Keratinocyte (primary cell): ENCODE measurements at regions not wholly inside any gene's neighbourhood (a gene's known extent, or its start where the extent isn't known, plus 50 kb on each side); places are given as distances from the start of the nearest gene placed in this dataset.

Source experiments
- DNase-seq: peaks from one replicate; pipeline ENCODE4 v3.0.0-alpha.2; 2011; ENCODE audit warnings: low read depth, missing footprints, low spot score
- FAIRE-seq: peaks from 2 replicates; lab custom pipeline; 2011; peaks lifted over from hg19 to GRCh38; lab: Jason Lieb, UNC
- H2AFZ ChIP-seq: 2 replicates; pipeline ENCODE4 v1.6.0; 2012; ENCODE audit warnings: low read length, control low read depth, inconsistent platforms; ENCODE audit not compliant: control insufficient read depth
- H3K27ac ChIP-seq: 2 replicates; pipeline ENCODE4 v1.5.1; 2011; ENCODE audit warnings: low read length; ENCODE audit not compliant: control insufficient read depth, insufficient read depth
- H3K27me3 ChIP-seq: 3 replicates; pipeline ENCODE4 v1.6.0; 2011; ENCODE audit warnings: low read length; ENCODE audit not compliant: control insufficient read depth, insufficient read depth; ENCODE audit errors: extremely low read depth
- H3K36me3 ChIP-seq, 2 experiments: 2 replicates in 1 of 2; 3 replicates in 1 of 2; pipeline ENCODE4 v1.5.1; 2011; ENCODE audit warnings: low read length in 2 of 2, mild to moderate bottlenecking in 1 of 2; ENCODE audit not compliant: control insufficient read depth in 2 of 2, insufficient read depth in 2 of 2; ENCODE audit errors: extremely low read depth in 1 of 2
- H3K4me1 ChIP-seq: 3 replicates; pipeline ENCODE4 v1.5.1; 2011; ENCODE audit warnings: low read length; ENCODE audit not compliant: control insufficient read depth, insufficient read depth; ENCODE audit errors: extremely low read depth
- H3K4me2 ChIP-seq: 3 replicates; pipeline ENCODE4 v1.6.0; 2011; ENCODE audit warnings: low read depth, low read length; ENCODE audit not compliant: control insufficient read depth, insufficient read depth; ENCODE audit errors: extremely low read depth
- H3K4me3 ChIP-seq, 3 experiments: fragments of 200-600 bp in 1 of 3; sonication (generic) in 1 of 3; 2 replicates in 2 of 3; 3 replicates in 1 of 3; pipeline ENCODE4 v1.5.1; 2011 to 2016; ENCODE audit warnings: low read length in 3 of 3, mild to moderate bottlenecking in 3 of 3, control low read depth in 2 of 3, inconsistent platforms in 1 of 3, low read depth in 1 of 3, mixed read lengths in 1 of 3, mixed run types in 1 of 3, moderate library complexity in 1 of 3; ENCODE audit not compliant: control insufficient read depth in 2 of 3, insufficient read depth in 2 of 3; ENCODE audit errors: extremely low read depth in 1 of 3
- H3K79me2 ChIP-seq: 2 replicates; pipeline ENCODE4 v1.6.0; 2012; ENCODE audit warnings: low read length; ENCODE audit not compliant: control insufficient read depth, insufficient read depth
- H3K9ac ChIP-seq: 3 replicates; pipeline ENCODE4 v1.6.0; 2011; ENCODE audit warnings: low read length; ENCODE audit not compliant: control insufficient read depth, insufficient read depth; ENCODE audit errors: extremely low read depth
- H3K9me1 ChIP-seq: 3 replicates; pipeline ENCODE4 v1.6.0; 2011; ENCODE audit warnings: low read length; ENCODE audit not compliant: control insufficient read depth, insufficient read depth; ENCODE audit errors: extremely low read depth
- H3K9me3 ChIP-seq: 2 replicates; pipeline ENCODE4 v1.5.1; 2012; ENCODE audit warnings: low read depth, low read length; ENCODE audit not compliant: control insufficient read depth
- H4K20me1 ChIP-seq: 3 replicates; pipeline ENCODE4 v1.6.0; 2011; ENCODE audit warnings: low read length; ENCODE audit not compliant: control insufficient read depth, insufficient read depth; ENCODE audit errors: extremely low read depth
- EZH2 ChIP-seq: IDR thresholded peaks from one replicate; pipeline ENCODE4 v1.6.1; 2012; ENCODE audit warnings: inconsistent platforms, mild to moderate bottlenecking, low read length, moderate library complexity
- dilution Hi-C: fragments of 300-500 bp; cut with MboI; formaldehyde crosslinking; loops from one replicate; pipeline ENCODE4 v1.7.0; 2020; ENCODE audit warnings: low sequenced_read_pairs; ENCODE audit not compliant: extremely low pct_ligation_motif_present
- TF ChIP-seq, protein P1 (sequence below), 3 experiments: IDR thresholded peaks in 1 of 3; conservative IDR thresholded peaks in 1 of 3; optimal IDR thresholded peaks in 1 of 3; 2 replicates in 2 of 3; 3 replicates in 1 of 3; pipeline versions ENCODE3 to v1.5.1; 2011; ENCODE audit warnings: low read length in 3 of 3, mild to moderate bottlenecking in 3 of 3, moderate library complexity in 2 of 3, control low read depth in 1 of 3, inconsistent platforms in 1 of 3; ENCODE audit not compliant: insufficient read depth in 2 of 3; ENCODE audit errors: extremely low read depth in 1 of 3

- dilution Hi-C loops = no loop called here
- no peak overlapping the region for H2AFZ ChIP-seq
These were observed 306.7 kb downstream of the CRPPA start for GRCh38 chr7:16114633-16115032.

GRCh38 chr7:16114071-16114470 lies 307.3 kb downstream of the CRPPA start:
- Histone ChIP-seq H3K9ac (no peak overlapping the region), H2AFZ (no peak overlapping the region), H3K9me1 (no peaks in the 10 kb centered on the region), H3K79me2 (no peaks in the 10 kb centered on the region), H3K4me2 (no peak overlapping the region), H3K27me3 (no peaks in the 10 kb centered on the region), H4K20me1 (no peaks in the 10 kb centered on the region), H3K27ac (no peak overlapping the region), H3K9me3 (peaks cover 2% of the 10 kb centered on the region), H3K36me3 (no peaks in the 10 kb centered on the region), H3K4me1 (no peaks in the 10 kb centered on the region), H3K4me3 (no peak overlapping the region)
- DNase-seq (no peak), FAIRE-seq (no peak)
- dilution Hi-C loops = no loop called here
- TF ChIP-seq EZH2 = no peak
- TF ChIP-seq, protein P1, sequence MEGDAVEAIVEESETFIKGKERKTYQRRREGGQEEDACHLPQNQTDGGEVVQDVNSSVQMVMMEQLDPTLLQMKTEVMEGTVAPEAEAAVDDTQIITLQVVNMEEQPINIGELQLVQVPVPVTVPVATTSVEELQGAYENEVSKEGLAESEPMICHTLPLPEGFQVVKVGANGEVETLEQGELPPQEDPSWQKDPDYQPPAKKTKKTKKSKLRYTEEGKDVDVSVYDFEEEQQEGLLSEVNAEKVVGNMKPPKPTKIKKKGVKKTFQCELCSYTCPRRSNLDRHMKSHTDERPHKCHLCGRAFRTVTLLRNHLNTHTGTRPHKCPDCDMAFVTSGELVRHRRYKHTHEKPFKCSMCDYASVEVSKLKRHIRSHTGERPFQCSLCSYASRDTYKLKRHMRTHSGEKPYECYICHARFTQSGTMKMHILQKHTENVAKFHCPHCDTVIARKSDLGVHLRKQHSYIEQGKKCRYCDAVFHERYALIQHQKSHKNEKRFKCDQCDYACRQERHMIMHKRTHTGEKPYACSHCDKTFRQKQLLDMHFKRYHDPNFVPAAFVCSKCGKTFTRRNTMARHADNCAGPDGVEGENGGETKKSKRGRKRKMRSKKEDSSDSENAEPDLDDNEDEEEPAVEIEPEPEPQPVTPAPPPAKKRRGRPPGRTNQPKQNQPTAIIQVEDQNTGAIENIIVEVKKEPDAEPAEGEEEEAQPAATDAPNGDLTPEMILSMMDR (optimal IDR thresholded peaks at IDR 0.05 in 1 of 3, IDR thresholded peaks at IDR 0.05 in 1 of 3, conservative IDR thresholded peaks at IDR 0.05 in 1 of 3; ENCODE audit: extremely low read depth in 1 of 3, insufficient read depth in 2 of 3, low read length in 3 of 3) = no peak

More at GRCh38 chr7:16114633-16115032, 306.7 kb downstream of the CRPPA start:
- Histone ChIP-seq H3K9ac (no peak overlapping the region), H3K79me2 (no peaks in the 10 kb centered on the region), H3K27me3 (no peaks in the 10 kb centered on the region), H3K36me3 (no peaks in the 10 kb centered on the region), H3K9me3 (peaks cover 2% of the 10 kb centered on the region), H3K4me3 (no peak overlapping the region), H3K9me1 (no peaks in the 10 kb centered on the region), H3K4me2 (no peak overlapping the region), H4K20me1 (no peaks in the 10 kb centered on the region), H3K27ac (no peak overlapping the region), H3K4me1 (no peaks in the 10 kb centered on the region)
- FAIRE-seq (no peak), DNase-seq (no peak)
- TF ChIP-seq EZH2 = no peak
- TF ChIP-seq, protein P1 (optimal IDR thresholded peaks at IDR 0.05 in 1 of 3, IDR thresholded peaks at IDR 0.05 in 1 of 3, conservative IDR thresholded peaks at IDR 0.05 in 1 of 3; ENCODE audit: extremely low read depth in 1 of 3, insufficient read depth in 2 of 3, low read length in 3 of 3) = peak in 2 of 3 experiments; percentile 26 to 32
